HepG2 (cell line): ENCODE measurements at regions not wholly inside any gene's neighbourhood (a gene's known extent, or its start where the extent isn't known, plus 50 kb on each side); places are given as distances from the start of the nearest gene placed in this dataset.
"Not testable (repeated sequence)": the region's sequence is repeated elsewhere in the genome, so short reads cannot be mapped to it uniquely, and the experiment has no call there.

ENCODE experiments used
- ATAC-seq: fragments of 200-7000 bp; cut with Tn5 transposase; 3 replicates; pipeline ENCODE4 v1.9.1; 2020; ENCODE audit warnings: mild to moderate bottlenecking, moderate library complexity
- BruUV-seq: library from RNA; stranded (reverse); fragments of 400-500 nt; replicated peaks from 2 replicates; lab custom pipeline; 2021; lab: Mats Ljungman, UMichigan
- CTCF ChIA-PET: fragments of 300-600 bp; formaldehyde crosslinking; extraction: SDS; loops from one replicate; lab custom pipeline; 2021; ENCODE audit warnings: low total read pairs, inconsistent platforms, low intra/inter-chr PET ratio; lab: Yijun Ruan, JAX
- POLR2A ChIA-PET: fragments of 350-600 bp; sonication (Branson Sonifier 250); formaldehyde crosslinking; loops from one replicate; lab custom pipeline; 2020; ENCODE audit warnings: antibody characterized with exemption, inconsistent platforms; lab: Yijun Ruan, JAX
- DNase-seq: peaks from one replicate; pipeline ENCODE4 v3.0.0-alpha.2; 2015; ENCODE audit warnings: low spot score
- FAIRE-seq: peaks from 3 replicates; lab custom pipeline; 2011; peaks lifted over from hg19 to GRCh38; lab: Jason Lieb, UNC
- H2AFZ ChIP-seq: one replicate; pipeline ENCODE4 v1.6.1; 2011; ENCODE audit warnings: low read length, inconsistent platforms
- H3K27ac ChIP-seq: fragments of 300-600 bp; 3 replicates; pipeline ENCODE4 v1.8.0; 2011; ENCODE audit warnings: mixed run types, mild to moderate bottlenecking, mixed read lengths, low read length, inconsistent platforms; ENCODE audit not compliant: insufficient read depth; ENCODE audit errors: extremely low read length
- H3K27me3 ChIP-seq, 2 experiments: fragments of 200-600 bp in 1 of 2; 2 replicates in 1 of 2; 3 replicates in 1 of 2; pipeline versions ENCODE4 v1.6.0 to v1.8.0; 2011; ENCODE audit warnings: low read length in 2 of 2, mild to moderate bottlenecking in 2 of 2, moderate library complexity in 2 of 2, inconsistent platforms in 1 of 2; ENCODE audit not compliant: insufficient read depth in 2 of 2, control insufficient read depth in 1 of 2
- H3K36me3 ChIP-seq, 2 experiments: fragments of 200-600 bp in 1 of 2; replicated peaks in 1 of 2; 2 replicates in 1 of 2; 3 replicates in 1 of 2; pipeline versions ENCODE4 v1.5.1 to v1.8.0; 2011; ENCODE audit warnings: low read length in 2 of 2, inconsistent platforms in 1 of 2; ENCODE audit not compliant: insufficient read depth in 2 of 2, control insufficient read depth in 1 of 2
- H3K4me1 ChIP-seq: 2 replicates; pipeline ENCODE4 v1.5.1; 2012; ENCODE audit warnings: low read length, inconsistent platforms; ENCODE audit not compliant: insufficient read depth
- H3K4me2 ChIP-seq: 2 replicates; pipeline ENCODE4 v1.6.0; 2011; ENCODE audit warnings: low read depth, low read length, inconsistent platforms
- H3K4me3 ChIP-seq, 3 experiments: fragments of 200-600 bp in 1 of 3; sonication (generic), shearing (Covaris generic) in 1 of 3; replicated peaks in 1 of 3; 2 replicates each; pipeline ENCODE4 v1.5.1; 2011 to 2016; ENCODE audit warnings: low read length in 3 of 3, inconsistent platforms in 2 of 3, low read depth in 2 of 3, mild to moderate bottlenecking in 2 of 3, control low read depth in 1 of 3, mixed read lengths in 1 of 3; ENCODE audit not compliant: insufficient read depth in 1 of 3
- H3K79me2 ChIP-seq: one replicate; pipeline ENCODE4 v1.6.1; 2011; ENCODE audit warnings: low read length, inconsistent platforms; ENCODE audit not compliant: insufficient read depth
- H3K9ac ChIP-seq: 2 replicates; pipeline ENCODE4 v1.6.0; 2011; ENCODE audit warnings: mild to moderate bottlenecking, low read depth, low read length, inconsistent platforms; ENCODE audit not compliant: insufficient read depth
- H3K9me3 ChIP-seq: 2 replicates; pipeline ENCODE4 v1.5.1; 2012; ENCODE audit warnings: mild to moderate bottlenecking, low read length
- H4K20me1 ChIP-seq: 2 replicates; pipeline ENCODE4 v1.6.0; 2011; ENCODE audit warnings: inconsistent platforms, mild to moderate bottlenecking, low read length, moderate library complexity; ENCODE audit not compliant: insufficient read depth
- ATF7 ChIP-seq, 2 experiments: fragments of 450-650 bp in 1 of 2; sonication (generic) in 1 of 2; formaldehyde crosslinking in 1 of 2; IDR thresholded peaks; 2 replicates each; pipeline versions ENCODE4 v1.4.0 to v1.6.1; 2016 to 2020; ENCODE audit warnings: antibody characterized with exemption in 1 of 2, mild to moderate bottlenecking in 1 of 2, missing genetic modification reagents in 1 of 2
- RAD51 ChIP-seq: fragments of 450-650 bp; IDR thresholded peaks from 2 replicates; pipeline ENCODE4 v1.6.1; 2016; ENCODE audit warnings: borderline replicate concordance
- WGBS: methylation state at CpG from one replicate; pipeline ENCODE4 v1.1.6; 2017; ENCODE audit warnings: low lambda C conversion rate; 5-methylcytosine and 5-hydroxymethylcytosine counted together
- in situ Hi-C: cut with HindIII; loops from 2 replicates; pipeline ENCODE4 v1.10.0; 2017; ENCODE audit warnings: low pct_unique_long_range_greater_than_20kb; ENCODE audit not compliant: extremely low pct_ligation_motif_present
- intact Hi-C: fragments of 100-400 bp; cut with micrococcal nuclease; formaldehyde crosslinking; loops from one replicate; pipeline ENCODE4 v1.10.0; 2022; ENCODE audit not compliant: unreplicated experiment

DNA sequence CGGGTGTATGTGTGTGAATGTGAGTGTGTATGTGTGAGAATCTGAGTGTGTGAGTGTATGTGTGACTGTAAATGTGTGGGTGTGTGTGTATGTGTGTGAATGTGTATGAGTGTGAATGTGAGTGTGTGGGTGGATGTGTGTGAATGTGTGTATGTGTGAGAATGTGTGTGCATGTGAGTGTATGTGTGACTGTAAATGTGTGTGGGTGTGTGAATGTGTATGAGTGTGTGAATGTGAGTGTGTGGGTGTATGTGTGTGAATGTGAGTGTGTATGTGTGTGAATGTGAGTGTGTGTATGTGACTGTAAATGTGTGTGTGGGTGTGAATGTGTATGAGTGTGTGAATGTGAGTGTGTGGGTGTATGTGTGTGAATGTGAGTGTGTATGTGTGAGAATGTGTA lies 51.6 kb upstream of the DIRAS2 start:
- CTCF ChIA-PET; H3K4me1 ChIP-seq; H4K20me1 ChIP-seq; H3K27ac ChIP-seq; BruUV-seq; H3K9ac ChIP-seq; in situ Hi-C loops; H2AFZ ChIP-seq; H3K4me2 ChIP-seq; DNase-seq; H3K9me3 ChIP-seq; H3K27me3 ChIP-seq; H3K79me2 ChIP-seq; intact Hi-C loops; H3K4me3 ChIP-seq; H3K36me3 ChIP-seq; ATAC-seq; POLR2A ChIA-PET; FAIRE-seq; TF ChIP-seq ATF7 (CRISPR knock-in tag; IDR thresholded peaks at IDR 0.05): not testable (repeated sequence)
- TF ChIP-seq ATF7 (IDR thresholded peaks at IDR 0.05) (0 out of 2 replicates have a peak, but pooled peaks have one; percentile 13), RAD51 (0 out of 2 replicates have a peak, but pooled peaks have one; percentile 3)
- WGBS: 97% methylated on average over 1 of the region's 1 CpG
